ENCODE measurements at regions not wholly inside any gene's neighbourhood (a gene's known extent, or its start where the extent isn't known, plus 50 kb on each side); places are given as distances from the start of the nearest gene placed in this dataset.
A peak's percentile ranks its signal among the peaks of the same experiment; 100 is the strongest.

GRCh38 chr10:111303887-111304286 is 227.1 kb downstream of the ADRA2A start (continued):
- TF ChIP-seq HDAC2 (IDR thresholded peaks at IDR 0.05) (no peak), RNF2 (IDR thresholded peaks at IDR 0.05; ENCODE audit: borderline replicate concordance, low read depth) (no peak)

DNA sequence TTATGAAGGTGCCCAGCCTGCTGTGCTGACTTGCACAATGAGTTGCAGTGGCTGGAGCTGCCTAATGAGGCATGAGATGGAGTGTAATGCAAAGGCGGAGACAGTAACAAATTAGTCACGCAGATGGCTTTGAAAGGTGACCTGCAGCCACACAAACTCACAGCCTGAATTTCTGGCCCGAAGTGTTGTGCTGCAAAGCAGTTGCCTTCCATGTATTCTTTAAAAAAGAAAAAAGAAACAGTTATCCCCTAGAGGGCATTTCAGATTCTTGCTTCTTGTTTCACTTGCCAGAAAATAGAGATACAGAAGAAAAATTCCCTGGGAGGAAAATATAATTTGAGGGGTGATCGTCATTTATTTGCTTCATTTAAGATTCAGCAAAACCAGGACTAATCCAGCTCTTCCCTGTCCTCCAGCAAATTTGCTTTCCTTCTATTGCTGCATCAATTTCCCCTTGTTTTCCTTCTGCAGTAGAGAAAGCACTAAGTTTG is 239.9 kb downstream of the ADRA2A start:
- ChIA-PET CTCF (interaction anchor here (1.1 kb wide), 1 partner anchor 241 kb away, joined by 5 read pairs; the partner anchor contains the start of gene ADRA2A), POLR2A (no interaction called here)
- H3K4me2 ChIP-seq: peak overlapping the region; percentile 33; the same call in 1 of the 3 replicates
- ATAC-seq: no peak
- H3K9me3 ChIP-seq: no peaks in the 10 kb centered on the region
- FAIRE-seq: no peak
- no peak overlapping the region for H3K4me3 ChIP-seq
- no peaks in the 10 kb centered on the region for H3K4me1 ChIP-seq
- 5% methylated on average over 4 of the region's 4 CpGs for WGBS (ENCODE audit: missing lambda C conversion rate)
- H3K27ac ChIP-seq: no peak overlapping the region
- no peak for DNase-seq (ENCODE audit: low read depth in 1 of 2, low spot score in 1 of 2)
- TF ChIP-seq HES2 (IDR thresholded peaks at IDR 0.05) (no peak), ZNF302 (CRISPR knock-in tag; IDR thresholded peaks at IDR 0.05) (no peak), POLR2A (IDR thresholded peaks at IDR 0.05; ENCODE audit: low read length) (no peak), RFX5 (IDR thresholded peaks at IDR 0.05) (no peak), NR3C1 (IDR thresholded peaks at IDR 0.05) (no peak), HOXB13 (CRISPR knock-in tag; IDR thresholded peaks at IDR 0.05; ENCODE audit: low read depth) (no peak), RNF2 (IDR thresholded peaks at IDR 0.05; ENCODE audit: borderline replicate concordance, low read depth) (no peak), ZC3H11A (IDR thresholded peaks at IDR 0.05) (no peak), MYC (IDR thresholded peaks at IDR 0.05; ENCODE audit: borderline replicate concordance, low read length) (no peak), SREBF2 (IDR thresholded peaks at IDR 0.05) (no peak), MAFK (IDR thresholded peaks at IDR 0.05; ENCODE audit: partially characterized antibody) (no peak), E2F6 (IDR thresholded peaks at IDR 0.05; ENCODE audit: borderline replicate concordance, low read depth) (no peak), USF2 (IDR thresholded peaks at IDR 0.05) (no peak), RCOR1 (IDR thresholded peaks at IDR 0.05; ENCODE audit: low read depth, low read length) (no peak), BHLHE40 (IDR thresholded peaks at IDR 0.05; ENCODE audit: low read depth, low read length) (no peak)
- TF ChIP-seq, protein P1, sequence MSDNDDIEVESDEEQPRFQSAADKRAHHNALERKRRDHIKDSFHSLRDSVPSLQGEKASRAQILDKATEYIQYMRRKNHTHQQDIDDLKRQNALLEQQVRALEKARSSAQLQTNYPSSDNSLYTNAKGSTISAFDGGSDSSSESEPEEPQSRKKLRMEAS (IDR thresholded peaks at IDR 0.05): no peak
- TF ChIP-seq, protein P2, sequence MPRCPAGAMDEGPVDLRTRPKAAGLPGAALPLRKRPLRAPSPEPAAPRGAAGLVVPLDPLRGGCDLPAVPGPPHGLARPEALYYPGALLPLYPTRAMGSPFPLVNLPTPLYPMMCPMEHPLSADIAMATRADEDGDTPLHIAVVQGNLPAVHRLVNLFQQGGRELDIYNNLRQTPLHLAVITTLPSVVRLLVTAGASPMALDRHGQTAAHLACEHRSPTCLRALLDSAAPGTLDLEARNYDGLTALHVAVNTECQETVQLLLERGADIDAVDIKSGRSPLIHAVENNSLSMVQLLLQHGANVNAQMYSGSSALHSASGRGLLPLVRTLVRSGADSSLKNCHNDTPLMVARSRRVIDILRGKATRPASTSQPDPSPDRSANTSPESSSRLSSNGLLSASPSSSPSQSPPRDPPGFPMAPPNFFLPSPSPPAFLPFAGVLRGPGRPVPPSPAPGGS (IDR thresholded peaks at IDR 0.05): no peak

DNA sequence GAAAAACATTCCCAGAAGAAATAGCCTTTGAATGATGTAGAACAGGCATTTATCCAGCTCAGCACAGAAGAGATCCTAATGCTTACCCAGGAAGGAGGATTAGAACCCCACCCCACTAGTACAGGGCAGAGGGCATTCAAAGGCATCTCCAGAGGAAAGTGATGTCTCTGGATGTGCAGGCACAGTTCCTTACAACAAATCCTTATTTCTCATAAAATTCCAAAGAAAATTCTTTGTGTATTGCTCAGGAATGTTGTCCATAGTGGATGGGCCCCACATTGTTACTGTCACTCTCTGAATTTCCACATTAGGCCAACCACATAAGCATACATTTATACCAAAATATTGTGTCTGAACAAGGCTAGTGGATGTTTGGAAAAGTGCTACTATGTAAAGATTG is 243.0 kb downstream of the ADRA2A start:
- Histone ChIP-seq H3K4me3 (no peak overlapping the region), H3K4me1 (no peaks in the 10 kb centered on the region), H3K9me3 (no peaks in the 10 kb centered on the region), H3K4me2 (no peak overlapping the region), H3K27ac (no peak overlapping the region)
- TF ChIP-seq USF2 (IDR thresholded peaks at IDR 0.05) (no peak), NR3C1 (IDR thresholded peaks at IDR 0.05) (no peak), TFCP2L1 (CRISPR knock-in tag; IDR thresholded peaks at IDR 0.05) (no peak), CHD2 (IDR thresholded peaks at IDR 0.05; ENCODE audit: low read length, partially characterized antibody) (no peak), FOXS1 (CRISPR knock-in tag; IDR thresholded peaks at IDR 0.05) (no peak)
- POLR2A ChIA-PET: no interaction called here
- no peak for DNase-seq (ENCODE audit: low read depth in 1 of 2, low spot score in 1 of 2)
- FAIRE-seq: no peak
- no peak for ATAC-seq
- CTCF ChIA-PET: no interaction called here
